ENCODE measurements at regions not wholly inside any gene's neighbourhood (a gene's known extent, or its start where the extent isn't known, plus 50 kb on each side); places are given as distances from the start of the nearest gene placed in this dataset.

DNA sequence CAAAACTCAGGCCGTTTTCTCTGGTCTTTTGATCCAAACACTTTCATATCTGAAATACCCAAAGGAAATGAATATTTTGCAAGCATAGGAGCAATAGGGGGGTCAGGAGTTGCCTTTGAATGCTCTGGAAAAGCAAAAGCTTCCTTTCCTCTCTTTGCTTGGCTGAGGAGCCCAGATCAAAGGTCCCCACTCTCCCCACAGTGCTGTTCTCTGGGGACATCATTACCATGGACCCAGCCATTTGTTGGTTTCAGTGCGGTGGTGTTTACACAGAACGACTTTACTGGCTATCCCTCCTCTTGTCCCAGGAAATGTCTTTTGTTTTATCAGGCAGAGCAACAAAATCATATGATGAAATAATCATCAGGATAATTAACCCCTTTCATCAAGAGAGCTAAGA is 1089.1 kb downstream of the TBC1D22A start:
- Histone ChIP-seq H3K27ac (no peak overlapping the region), H3K27me3 (no peaks in the 10 kb centered on the region), H3K4me1 (ENCODE audit: low read depth) (no peaks in the 10 kb centered on the region), H3K36me3 (no peaks in the 10 kb centered on the region), H3K4me3 (no peak overlapping the region), H3K9me3 (ENCODE audit: low read depth) (no peaks in the 10 kb centered on the region)
- TF ChIP-seq, protein P1, sequence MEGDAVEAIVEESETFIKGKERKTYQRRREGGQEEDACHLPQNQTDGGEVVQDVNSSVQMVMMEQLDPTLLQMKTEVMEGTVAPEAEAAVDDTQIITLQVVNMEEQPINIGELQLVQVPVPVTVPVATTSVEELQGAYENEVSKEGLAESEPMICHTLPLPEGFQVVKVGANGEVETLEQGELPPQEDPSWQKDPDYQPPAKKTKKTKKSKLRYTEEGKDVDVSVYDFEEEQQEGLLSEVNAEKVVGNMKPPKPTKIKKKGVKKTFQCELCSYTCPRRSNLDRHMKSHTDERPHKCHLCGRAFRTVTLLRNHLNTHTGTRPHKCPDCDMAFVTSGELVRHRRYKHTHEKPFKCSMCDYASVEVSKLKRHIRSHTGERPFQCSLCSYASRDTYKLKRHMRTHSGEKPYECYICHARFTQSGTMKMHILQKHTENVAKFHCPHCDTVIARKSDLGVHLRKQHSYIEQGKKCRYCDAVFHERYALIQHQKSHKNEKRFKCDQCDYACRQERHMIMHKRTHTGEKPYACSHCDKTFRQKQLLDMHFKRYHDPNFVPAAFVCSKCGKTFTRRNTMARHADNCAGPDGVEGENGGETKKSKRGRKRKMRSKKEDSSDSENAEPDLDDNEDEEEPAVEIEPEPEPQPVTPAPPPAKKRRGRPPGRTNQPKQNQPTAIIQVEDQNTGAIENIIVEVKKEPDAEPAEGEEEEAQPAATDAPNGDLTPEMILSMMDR (IDR thresholded peaks at IDR 0.05; ENCODE audit: low read depth, low read length) = no peak
- no peak for DNase-seq (ENCODE audit: low read depth in 1 of 2, low spot score in 1 of 2)

DNA sequence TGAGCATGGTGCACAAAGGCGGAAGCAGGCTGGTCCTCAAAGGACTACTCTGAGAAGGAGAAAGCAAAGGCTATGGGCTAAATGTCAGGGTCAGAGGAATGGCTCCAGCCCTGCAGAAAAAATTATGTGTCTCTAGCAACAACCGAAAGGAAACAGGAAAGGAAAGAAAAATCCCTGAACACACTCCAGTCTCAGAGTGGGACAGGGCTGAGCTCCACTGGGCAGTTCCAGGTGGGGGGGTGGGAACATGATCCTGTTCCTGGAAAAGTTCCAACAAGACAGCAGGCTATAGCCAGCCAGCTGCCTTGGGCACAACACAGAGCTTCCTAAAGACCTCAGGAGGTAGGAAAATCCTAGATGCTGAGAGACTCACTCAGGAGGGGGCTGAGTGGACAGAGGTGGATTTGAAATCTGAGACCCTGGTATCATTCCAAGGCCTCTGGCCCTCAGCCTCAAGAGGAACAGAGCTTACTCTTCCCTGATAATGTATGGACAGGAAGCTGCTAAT is 1088.2 kb downstream of the TBC1D22A start:
- no peaks in the 10 kb centered on the region for H3K36me3 ChIP-seq
- no peaks in the 10 kb centered on the region for H3K9me3 ChIP-seq (ENCODE audit: low read depth)
- no peak overlapping the region for H3K27ac ChIP-seq
- TF ChIP-seq, protein P1 (IDR thresholded peaks at IDR 0.05; ENCODE audit: low read depth, low read length) = no peak
- no peak for DNase-seq (ENCODE audit: low read depth in 1 of 2, low spot score in 1 of 2)
- H3K27me3 ChIP-seq = no peaks in the 10 kb centered on the region
- no peaks in the 10 kb centered on the region for H3K4me1 ChIP-seq (ENCODE audit: low read depth)
- H3K4me3 ChIP-seq = no peak overlapping the region

DNA sequence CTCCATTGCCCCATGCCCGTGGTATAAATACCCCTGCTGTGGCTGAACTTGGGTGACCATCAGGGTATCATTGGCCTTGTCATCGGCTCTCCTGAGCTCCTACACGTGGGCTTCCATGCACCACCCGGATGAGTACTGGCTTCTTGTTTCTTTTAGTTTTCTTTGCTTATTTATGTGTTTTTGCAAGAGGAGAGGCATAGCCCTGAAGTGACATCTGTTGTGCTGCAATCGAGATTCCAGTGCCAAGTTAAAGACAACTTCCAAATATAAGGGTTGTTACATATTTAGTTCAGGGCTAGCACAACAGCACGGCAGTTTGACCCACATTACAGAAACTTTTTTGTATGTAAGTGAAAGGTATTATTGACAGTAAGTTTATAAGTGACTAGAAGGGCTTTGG is 1087.1 kb downstream of the TBC1D22A start:
- no peaks in the 10 kb centered on the region for H3K27me3 ChIP-seq
- H3K36me3 ChIP-seq = no peaks in the 10 kb centered on the region
- H3K9me3 ChIP-seq (ENCODE audit: low read depth) = no peaks in the 10 kb centered on the region
- H3K4me1 ChIP-seq (ENCODE audit: low read depth) = no peaks in the 10 kb centered on the region
- DNase-seq (ENCODE audit: low read depth in 1 of 2, low spot score in 1 of 2) = no peak
- H3K27ac ChIP-seq = no peak overlapping the region
- TF ChIP-seq, protein P1 (IDR thresholded peaks at IDR 0.05; ENCODE audit: low read depth, low read length) = no peak
- no peak overlapping the region for H3K4me3 ChIP-seq

DNA sequence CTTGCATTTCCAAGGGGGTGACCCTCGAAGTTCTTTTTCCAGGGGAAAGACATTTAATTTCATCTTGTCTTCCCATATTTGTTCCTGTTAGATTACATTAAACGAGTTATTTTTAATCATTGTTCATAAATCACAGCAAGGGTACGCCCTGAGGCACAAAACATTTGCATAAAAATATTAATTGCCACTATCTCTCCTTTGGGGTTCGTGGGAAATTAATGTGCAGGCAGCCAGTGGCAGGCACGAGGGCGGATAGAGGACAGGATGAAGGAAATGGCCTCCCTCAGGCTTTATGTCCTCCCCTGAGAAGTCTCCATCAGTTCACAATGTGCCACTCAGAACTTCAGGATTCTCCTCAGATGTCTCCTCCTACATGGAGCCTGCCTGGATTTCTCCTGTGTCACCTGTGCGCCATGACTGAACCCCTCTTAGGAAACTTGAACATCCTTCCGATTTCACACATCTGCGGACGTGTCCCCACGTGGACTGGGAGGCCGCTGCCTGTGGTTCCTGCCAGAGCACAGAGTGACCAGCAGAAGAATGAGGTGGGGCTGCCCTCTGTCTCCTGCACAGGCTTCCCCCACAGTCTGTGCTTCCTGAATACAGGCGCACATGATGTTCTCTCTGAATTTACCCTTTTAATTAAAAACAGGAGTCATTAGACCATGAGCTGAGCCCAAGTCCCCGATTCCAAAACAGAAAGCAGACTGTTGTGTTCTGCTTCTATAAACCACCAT is 1085.9 kb downstream of the TBC1D22A start:
- H3K9me3 ChIP-seq (ENCODE audit: low read depth) = no peaks in the 10 kb centered on the region
- H3K4me1 ChIP-seq (ENCODE audit: low read depth) = no peaks in the 10 kb centered on the region
- no peak overlapping the region for H3K27ac ChIP-seq
- DNase-seq (ENCODE audit: low read depth in 1 of 2, low spot score in 1 of 2) = no peak
- no peaks in the 10 kb centered on the region for H3K27me3 ChIP-seq
- no peak overlapping the region for H3K4me3 ChIP-seq
- H3K36me3 ChIP-seq = no peaks in the 10 kb centered on the region
- TF ChIP-seq, protein P1 (IDR thresholded peaks at IDR 0.05; ENCODE audit: low read depth, low read length) = no peak

DNA sequence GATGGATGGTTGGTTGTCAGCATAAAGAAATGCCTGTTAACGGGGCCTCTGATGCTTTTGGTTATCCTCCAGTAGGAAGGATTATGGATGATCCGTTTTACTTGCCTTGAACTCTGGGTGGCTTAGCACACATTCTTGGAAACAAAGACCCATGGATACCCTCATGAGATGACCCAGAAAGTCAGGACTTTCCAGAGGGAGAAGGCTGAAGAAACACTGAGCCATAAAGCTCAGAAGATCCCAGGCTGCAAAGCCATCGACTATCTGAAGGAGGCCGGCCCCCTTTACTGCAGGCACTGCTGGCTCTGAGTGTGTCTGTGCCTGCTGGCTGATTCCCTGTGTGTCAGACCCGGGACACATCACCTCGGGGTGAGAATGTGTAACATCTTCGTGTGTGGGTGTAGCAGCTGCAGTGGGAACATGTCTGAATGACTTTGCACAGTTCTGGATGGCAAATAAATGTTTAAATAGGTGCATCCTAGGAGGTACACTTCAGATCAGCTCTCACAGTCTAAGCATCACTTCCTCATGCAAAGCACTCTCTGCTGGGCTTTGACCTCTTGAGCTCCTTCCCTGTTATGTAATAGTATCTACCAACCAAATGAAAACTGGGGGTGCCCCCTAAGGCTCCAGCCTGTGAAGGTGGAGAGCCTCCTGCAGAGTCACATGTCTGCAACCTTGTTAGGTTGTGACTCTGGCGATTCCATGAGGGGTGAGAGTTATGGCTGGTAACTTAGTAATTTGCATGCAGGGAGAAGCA is 1084.9 kb downstream of the TBC1D22A start:
- Histone ChIP-seq H3K9me3 (ENCODE audit: low read depth) (no peaks in the 10 kb centered on the region), H3K4me3 (no peak overlapping the region), H3K36me3 (no peaks in the 10 kb centered on the region), H3K4me1 (ENCODE audit: low read depth) (no peaks in the 10 kb centered on the region), H3K27me3 (no peaks in the 10 kb centered on the region), H3K27ac (no peak overlapping the region)
- TF ChIP-seq, protein P1 (IDR thresholded peaks at IDR 0.05; ENCODE audit: low read depth, low read length) = no peak
- no peak for DNase-seq (ENCODE audit: low read depth in 1 of 2, low spot score in 1 of 2)
